ENCODE measurements at regions not wholly inside any gene's neighbourhood (a gene's known extent, or its start where the extent isn't known, plus 50 kb on each side); places are given as distances from the start of the nearest gene placed in this dataset.
"Not testable (repeated sequence)": the region's sequence is repeated elsewhere in the genome, so short reads cannot be mapped to it uniquely, and the experiment has no call there.

DNA sequence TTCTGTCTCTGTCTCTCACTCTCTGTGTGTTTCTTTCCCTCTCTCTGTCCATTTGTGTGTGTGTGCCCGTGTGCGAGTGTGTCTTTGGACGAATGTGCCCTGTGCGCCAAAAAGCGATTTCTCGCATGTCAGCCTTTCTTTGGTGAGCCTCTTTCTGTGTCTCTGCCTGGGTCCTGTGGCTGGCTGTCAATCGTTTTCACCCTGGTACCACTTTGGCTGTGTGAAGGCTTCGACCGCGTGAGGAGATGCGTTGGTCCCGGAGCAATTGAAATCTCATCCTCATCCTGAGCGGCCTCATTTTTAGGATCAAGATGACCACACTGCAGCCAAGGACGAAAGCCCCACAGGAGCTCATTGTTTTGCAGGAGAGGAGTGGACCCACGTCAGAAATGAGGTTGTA is 288.9 kb upstream of the ZNF337 start:
- DNase-seq: no peak

DNA sequence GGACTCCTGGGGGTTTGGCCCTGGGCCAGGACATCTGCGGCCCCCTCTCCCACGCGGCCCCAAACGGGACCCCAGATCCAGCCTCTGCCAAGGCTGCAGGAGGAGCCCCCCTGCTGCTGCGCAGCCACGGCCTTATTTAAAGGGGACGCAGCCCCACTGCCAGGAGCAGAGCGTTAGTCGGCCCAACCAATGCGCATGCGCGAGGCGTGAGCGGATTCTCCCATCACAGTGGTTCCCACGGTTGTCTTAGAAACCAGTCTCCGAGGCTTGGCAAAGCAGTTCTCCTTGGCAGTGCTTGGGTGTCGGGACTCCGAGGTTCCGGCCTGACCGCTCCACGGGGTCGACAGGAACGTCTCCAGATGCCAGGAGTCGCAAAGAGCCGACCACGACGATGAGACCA is 288.3 kb upstream of the ZNF337 start:
- DNase-seq: no peak

DNA sequence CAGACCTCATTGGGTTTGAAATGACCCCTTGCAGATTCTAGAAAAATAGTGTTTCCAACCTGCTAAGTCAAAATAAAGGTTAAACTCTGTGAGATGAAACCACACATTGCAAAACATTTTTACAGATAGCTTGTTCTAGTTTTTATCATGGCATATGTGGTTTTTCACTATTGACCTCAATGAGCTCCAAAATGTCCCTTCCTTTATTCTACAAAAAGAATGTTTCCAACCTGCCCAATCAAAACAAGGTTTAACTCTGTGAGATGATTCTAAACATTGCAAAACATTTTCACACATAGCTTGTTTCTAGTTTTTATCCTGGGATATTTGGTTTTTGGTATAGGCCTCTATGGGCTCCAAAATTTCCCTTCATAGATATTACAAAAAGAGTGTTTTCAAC is 286.0 kb upstream of the ZNF337 start:
- not testable (repeated sequence) for DNase-seq

DNA sequence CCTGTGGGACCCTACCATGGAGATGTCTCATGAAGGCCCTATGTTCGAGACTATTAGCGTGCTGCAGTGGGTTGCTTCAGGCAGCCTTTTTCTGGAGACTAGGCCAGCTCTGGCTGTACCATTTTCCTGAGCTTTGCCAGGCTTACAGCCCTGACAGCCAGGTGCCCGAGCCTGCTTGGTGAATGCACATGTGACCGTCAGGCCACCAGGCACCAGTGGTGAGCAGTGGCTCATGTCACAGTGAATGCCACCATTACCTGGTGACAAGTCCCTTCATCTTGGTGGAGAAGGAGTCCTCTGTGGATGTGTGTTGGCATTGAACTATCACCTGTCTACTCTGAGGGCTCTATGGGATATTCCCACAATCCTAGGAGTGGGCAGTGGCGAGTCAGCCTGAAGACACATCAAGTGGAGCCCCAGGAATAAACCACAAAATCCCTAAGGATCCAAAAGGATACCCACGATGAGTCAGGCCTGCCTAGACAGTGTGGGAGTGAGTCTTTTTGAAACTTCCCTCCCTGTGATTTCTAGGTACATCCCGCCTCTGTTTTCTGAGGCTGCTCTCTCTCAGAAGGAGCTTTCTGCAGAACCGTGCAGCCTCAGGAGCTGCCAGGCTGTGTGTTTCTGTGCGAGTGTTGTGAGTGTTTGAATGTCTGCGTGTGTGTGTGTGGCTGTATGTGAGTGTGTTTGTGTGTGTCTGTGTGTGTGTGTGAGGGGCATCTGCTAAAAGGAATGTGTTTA is 282.0 kb upstream of the ZNF337 start:
- DNase-seq: not testable (repeated sequence)

DNA sequence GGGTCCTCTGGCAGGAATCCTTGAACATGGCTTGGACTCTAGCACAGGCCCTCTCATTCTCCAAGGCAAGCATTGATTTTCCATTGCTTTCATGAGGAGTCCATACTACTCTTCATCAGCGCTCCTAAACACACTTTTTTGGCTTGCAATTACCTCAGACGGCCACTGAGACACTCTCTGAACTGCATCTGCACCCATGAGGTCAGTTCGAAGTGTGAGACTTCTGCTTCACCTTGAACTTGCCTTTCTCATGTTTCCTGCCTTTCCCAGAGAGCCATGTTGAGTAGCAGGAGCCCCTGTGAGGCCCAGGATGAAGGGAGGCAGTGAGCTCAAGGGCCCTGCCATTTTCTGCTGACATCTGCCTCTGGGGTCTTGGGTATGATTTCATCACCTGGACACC is 279.2 kb upstream of the ZNF337 start:
- peak; percentile 2 for DNase-seq

DNA sequence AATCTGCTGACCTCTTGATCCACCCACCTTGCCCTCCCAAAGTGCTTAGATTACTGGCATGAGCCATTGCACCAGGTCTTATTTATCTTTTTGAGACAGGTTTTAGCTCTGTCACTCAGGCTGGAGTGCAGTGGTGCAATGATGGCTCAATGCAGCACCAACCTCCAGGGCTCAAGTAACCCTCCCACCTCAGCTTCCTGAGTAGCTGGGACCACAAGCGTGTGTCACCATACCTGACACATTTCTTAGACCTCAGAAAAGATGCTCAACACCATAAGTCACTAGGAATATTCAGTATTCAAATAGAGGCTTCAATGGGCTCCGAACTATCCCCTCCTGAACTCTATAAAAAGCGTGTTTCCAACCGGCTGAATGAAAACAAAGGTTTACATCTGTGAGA is 268.6 kb upstream of the ZNF337 start:
- not testable (repeated sequence) for DNase-seq

DNA sequence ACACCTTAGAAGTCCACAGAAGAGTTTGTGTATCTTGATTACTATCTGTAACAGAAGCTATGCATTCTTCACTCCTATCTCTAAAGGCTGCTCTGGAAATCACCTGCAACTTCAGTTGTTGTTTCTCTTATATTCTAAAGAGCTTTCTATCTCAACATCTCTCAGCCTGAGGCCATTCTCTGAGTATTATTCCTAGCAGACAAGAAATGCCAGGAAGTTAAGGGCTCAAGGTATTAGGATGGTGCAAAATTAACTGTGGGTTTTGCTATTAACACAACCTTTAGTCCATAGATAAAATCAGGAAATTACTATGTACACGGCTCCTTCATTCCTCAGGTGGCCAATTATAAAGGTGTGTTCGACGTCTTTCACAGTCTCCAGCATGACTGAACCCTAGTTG is 257.2 kb upstream of the ZNF337 start:
- DNase-seq: not testable (repeated sequence)

DNA sequence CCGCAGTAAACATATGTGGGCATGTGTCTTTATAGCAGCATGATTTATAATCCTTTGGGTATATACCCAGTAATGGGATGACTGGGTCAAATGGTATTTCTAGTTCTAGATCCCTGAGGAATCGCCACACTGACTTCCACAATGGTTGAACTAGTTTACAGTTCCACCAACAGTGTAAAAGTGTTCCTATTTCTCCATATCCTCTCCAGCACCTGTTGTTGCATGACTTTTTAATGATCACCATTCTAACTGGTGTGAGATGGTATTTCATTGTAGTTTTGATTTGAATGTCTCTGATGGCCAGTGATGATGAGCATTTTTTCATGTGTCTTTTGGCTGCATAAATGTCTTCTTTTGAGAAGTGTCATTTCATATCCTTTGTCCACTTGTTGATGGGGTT is 238.6 kb upstream of the ZNF337 start:
- DNase-seq: not testable (repeated sequence)

DNA sequence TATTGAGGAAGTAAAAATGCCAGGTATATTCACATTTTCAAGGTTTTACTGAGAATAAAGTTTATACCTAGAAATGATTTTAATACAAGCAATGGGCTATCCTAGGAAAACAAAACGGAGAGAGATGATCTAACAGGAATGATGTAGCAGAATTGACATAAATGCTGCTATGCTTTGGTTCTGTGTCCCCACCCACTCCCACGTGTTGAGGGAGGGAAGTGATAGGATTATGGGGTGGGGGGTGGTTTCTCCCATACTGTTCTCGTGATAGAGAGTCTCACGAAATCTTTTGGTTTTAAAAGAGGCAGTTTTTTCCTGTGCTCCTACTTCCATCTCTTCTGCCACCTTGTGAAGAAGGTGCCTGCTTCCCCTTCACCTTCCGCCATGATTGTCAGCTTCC is 236.2 kb upstream of the ZNF337 start:
- DNase-seq: not testable (repeated sequence)

DNA sequence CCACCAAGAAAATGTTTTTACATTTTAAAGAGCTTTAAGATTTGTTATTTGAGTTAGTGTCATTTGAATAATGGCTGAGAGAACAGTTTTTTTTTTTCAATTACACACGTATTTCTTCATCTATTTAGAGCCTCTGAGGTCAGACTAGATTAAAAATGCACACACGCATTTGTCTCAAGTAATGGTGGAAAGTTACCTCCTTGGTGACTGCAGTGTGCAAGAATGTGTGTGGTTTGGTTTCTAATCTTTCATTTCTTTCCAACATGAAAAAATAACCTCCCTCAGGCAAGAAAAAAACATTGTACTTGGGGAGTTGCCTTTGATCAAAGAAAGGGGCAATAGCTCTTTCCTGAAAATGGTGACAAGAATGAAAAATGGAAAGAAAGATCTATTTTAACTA is 235.5 kb upstream of the ZNF337 start:
- not testable (repeated sequence) for DNase-seq

DNA sequence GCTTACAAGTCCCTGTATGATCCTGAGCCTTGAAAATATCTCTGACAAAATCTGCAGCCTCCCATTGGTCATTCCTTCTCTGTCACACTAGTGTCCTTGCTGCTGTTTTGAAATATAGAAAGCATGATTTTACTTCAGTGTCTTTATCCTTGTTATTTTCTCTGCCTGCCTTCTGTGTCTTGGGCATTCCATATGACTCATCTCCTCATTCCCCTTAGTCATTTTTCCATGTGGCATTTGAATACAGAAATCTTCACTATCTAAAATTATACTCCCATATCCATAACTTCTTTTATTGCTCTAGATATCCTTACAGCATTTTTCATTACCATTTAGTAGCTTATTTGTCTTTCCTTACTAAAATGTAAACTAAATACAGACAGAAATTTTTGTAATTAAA is 205.7 kb upstream of the ZNF337 start:
- DNase-seq: not testable (repeated sequence)

DNA sequence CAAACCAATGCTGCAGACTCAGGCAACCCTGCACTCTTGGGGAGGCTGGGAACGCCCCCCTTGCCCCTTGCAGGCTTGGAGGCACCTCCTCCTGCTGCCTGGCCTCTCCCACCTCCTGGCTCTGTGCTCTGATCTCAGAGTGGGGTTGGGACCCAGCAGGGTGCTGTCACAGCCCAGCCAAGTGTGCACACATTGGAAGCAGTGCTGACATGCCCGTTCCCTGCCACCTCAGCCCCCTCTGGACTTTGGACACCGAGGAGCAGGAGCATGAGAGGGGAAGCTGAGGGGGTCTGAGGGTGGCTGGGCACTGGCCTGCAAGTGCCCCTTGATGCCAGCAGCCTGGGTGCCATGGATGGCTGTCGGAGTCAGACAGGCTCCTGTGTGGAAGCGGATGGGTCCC is 202.0 kb upstream of the ZNF337 start:
- not testable (repeated sequence) for DNase-seq

DNA sequence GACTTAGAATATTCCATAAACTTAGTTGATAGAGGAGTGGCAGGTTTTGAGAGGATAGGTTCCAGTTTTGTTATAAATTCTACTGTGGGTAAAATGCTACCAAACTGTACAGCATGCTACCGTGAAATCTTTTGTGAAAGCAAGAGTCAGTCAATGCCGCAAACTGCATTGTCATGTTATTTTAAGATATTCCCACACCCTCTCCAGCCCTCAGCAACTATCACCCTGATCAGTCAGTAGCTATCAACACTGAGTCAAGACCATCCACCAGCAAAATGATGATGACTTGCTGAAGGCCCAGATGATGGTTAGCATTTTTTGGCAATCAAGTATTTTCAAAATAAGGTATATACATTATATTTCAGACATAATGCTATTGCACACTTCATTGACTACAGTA is 182.4 kb upstream of the ZNF337 start:
- DNase-seq: not testable (repeated sequence)

DNA sequence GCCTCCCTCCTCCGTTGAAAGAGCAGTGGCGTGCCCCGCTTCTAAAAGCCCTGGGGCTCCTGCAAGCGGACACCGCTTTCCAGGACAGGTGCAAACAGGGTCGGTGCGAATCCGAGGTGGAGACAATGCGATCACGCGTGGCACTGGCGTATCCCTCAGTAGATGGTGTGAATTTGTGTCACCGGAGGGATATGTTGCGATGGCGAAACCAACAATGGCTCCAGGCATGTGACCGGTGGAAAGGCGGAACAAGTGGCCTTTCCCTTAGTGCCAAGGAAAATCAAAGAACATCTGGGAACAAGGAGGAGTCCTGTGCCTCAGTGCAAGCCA is 172.0 kb upstream of the ZNF337 start:
- not testable (repeated sequence) for DNase-seq

DNA sequence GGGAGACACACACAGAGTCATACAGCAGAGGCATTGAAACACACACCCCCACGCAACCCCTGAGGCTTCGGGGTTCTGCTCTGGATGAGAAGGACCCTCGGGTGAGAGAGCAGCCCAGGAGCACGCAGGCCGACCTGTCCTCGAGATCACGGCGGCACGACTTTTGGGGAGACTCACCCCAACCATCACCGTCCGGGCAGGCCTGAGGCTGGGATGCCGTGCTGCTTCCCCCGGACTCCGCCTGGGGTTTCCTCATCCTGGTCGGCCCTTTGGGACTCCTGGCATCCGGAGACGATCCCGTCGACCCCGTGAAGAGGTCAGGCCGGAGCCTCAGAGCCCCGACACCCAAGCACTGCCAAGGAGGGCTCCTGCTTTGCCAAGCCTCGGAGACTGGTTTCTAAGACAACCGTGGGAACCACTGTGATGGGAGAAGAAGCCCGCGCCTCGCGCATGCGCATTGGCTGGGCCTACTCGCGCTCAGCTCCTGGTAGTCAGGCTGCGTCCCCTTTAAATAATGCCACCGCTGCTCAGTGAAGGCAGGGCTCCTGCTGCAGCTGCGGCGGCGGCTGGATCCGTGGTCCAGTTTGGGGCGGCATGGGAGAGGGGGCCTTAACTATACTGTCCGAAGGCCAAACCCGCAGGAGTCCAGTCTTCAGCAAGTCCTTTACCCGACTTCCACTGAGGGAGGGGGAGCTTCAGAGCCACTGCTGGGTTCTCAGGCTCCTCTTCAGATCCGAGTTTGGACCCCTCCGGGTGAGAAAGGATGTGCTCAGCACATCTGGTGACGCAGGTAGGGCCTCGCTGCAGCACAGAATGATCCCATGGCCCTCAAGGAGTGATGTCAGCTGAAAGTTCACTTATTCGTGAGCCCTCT is 171.4 kb upstream of the ZNF337 start:
- peak; percentile 83 for DNase-seq

DNA sequence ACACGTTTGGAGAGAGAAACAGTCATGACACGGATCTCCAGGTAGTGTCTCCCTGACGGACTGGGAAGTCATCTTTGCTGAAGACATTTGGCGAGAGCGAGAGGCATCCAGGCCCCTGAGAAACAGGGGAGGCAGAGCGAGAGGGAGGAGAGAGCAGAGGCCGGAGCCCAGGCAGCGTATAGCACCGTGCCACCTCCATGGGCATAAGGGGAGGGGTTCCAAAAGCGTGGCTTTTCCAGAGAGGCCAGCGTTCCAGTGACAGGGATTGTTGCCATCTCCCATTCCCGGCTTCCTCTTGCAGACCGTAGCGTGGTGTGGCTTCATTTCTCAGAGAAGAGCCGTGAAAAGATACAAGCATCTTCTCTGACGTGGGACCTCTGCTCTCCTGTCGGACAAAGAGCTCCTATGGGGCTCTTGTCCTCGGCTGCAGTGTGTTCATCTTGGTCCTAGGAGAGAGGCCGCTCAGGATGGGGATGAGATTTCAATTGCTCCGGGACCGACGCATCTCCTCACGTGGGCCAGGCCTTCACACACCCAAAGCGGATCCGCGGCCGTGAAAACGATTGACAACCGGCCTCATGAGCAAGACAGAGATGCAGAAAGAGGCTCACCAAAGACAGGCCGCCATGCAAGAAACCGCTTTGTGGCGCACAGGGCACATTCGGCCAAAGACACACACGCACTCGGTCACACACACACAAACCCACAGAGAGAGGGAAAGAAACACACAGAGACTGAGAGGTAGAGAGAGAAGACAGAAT is 170.5 kb upstream of the ZNF337 start:
- DNase-seq: not testable (repeated sequence)

DNA sequence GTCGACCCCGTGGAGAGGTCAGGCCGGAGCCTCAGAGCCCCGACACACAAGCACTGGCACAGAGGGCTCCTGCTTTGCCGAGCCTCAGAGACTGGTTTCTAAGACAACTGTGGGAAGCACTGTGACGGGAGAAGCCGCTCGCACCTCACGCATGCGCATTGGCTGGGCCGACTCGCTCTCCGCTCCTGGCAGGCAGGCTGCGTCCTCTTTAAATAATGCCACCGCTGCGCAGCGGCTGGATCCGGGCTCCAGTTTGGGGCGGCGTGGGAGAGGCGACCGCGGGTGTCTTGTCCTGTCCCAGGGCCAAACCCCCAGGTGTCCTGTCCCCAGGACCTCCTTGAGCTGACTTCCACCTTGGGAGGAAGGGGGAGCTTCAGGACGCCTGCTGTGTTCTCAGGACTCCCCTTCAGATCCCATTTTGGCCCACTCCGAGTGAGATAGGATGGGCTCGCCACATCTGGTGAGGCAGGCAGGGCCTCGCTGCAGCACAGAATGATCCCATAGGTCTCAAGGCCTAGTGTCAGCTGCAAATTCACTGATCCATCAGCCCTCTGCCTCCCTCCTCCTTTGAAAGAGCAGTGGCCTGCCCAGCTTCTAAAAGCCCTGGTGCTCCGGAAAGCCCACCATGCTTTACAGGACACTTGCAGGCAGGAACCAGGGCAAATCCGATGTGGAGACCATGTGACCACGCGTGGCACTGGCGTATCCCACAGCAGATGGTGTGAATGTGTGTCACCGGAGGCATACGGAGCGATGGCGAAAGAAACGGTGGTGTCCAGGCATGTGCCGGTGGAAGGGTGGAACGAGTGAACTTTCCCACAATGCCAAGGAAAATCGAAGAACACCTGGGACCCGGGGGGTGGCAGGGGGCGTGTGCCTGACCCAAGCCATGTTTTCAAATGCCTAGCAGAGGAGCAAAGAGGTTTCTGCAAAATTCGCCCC is 169.3 kb upstream of the ZNF337 start:
- peak; percentile 81 for DNase-seq

DNA sequence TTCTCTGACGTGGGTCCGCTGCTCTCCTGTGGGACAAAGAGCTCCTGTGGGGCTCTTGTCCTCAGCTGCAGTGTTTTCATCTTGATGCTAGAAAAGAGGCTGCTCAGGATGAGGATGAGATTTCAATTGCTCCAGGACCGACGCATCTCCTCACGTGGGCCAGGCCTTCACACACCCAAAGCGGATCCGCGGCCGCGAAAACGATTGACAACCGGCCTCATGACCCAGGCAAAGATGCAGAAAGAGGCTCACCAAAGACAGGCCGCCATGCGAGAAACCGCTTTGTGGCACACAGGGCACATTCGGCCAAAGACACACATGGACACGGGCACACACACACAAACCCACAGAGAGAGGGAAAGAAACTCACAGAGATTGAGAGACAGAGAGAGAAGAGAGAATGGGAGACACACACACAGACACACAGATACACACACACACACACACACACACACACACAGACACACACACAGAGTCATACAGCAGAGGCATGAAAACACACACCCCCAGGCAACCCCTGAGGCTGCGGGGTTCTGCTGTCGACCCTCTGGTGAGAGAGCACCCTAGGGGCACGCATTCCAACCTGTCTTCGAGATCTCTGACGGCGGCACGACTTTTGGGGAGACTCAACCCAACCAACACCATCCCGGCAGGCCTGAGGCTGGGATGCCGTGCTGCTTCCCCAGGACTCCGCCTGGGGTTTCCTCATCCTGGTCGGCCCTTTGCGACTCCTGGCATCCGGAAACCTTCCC is 168.5 kb upstream of the ZNF337 start:
- not testable (repeated sequence) for DNase-seq

DNA sequence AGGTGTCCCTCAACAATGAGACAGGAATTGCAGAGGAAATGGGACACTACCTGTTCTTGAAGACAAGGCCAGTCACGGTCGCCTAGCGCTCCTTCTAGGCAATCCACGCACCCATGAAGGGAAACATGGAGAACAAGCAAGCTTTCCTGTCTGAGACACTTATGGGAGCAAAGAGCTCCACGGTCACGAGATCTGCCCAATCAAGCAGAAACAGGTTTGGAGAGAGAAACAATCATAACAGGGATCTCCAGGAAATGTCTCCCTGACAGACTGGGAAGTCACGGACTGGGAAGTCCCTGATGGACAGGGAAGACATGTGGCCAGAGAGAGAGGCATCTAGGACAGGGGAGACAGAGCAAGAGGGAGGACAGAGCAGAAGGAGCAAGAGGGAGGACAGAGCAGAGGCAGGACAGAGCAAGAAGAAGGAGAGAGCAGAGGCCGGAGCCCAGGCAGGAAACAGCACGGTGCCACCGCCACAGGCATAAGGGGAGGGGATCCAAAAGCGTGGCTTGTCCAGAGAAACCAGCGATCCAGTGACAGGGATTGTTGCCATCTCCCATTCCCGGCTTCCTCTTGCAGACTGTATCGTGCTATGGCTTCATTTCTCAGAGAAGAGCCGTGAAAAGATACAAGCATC is 167.8 kb upstream of the ZNF337 start:
- no peak for DNase-seq

DNA sequence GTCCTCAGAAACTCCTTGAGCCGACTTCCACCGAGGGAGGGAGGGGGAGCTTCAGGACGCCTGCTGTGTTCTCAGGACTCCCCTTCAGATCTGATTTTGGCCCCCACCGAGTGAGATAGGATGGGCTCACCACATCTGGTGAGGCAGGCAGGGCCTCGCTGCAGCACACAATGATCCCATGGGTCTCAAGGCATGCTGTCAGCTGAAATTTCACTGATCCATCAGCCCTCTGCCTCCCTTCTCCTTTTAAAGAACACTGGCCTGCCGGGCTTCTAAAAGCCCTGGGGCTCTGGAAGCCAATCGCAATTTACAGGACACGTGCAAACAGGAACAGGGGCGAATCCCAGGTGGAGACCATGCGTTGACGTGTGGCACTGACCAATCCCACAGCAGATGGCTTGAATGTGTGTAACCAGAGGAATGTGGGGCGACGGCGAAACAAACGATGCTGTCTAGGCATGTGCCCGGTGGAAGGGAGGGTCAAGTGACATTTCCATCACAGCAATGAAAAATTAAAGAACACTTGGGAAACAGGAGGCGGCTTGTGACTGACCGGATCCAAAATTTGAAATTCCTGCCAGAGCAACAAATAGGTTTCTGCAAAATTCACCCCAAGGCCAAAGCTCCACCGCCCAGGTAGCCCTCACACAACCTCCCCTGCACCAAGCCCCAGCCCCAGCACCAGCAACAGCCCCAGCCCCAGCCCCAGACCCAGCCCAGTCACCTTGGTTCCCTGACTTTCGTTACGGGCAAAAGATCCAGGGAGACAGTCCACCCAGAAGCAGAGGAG is 167.1 kb upstream of the ZNF337 start:
- no peak for DNase-seq
